ENCODE measurements at regions not wholly inside any gene's neighbourhood (a gene's known extent, or its start where the extent isn't known, plus 50 kb on each side); places are given as distances from the start of the nearest gene placed in this dataset.

GRCh38 chr13:50691176-50691680 lies 152.3 kb downstream of the DLEU7 start:
- Histone ChIP-seq H3K36me3 (ENCODE audit: control insufficient read depth, insufficient read depth, low read length) (no peaks in the 10 kb centered on the region), H3K4me1 (ENCODE audit: control insufficient read depth, insufficient read depth, low read length) (no peaks in the 10 kb centered on the region), H3K4me3 (ENCODE audit: low read length) (no peak overlapping the region), H3K27ac (ENCODE audit: low read length) (no peak overlapping the region), H3K9me3 (ENCODE audit: control insufficient read depth, low read depth, low read length) (no peaks in the 10 kb centered on the region), H3K27me3 (ENCODE audit: control insufficient read depth, insufficient read depth, low read length) (no peaks in the 10 kb centered on the region)
- peak in 1 of 2 donors; percentile 43 for DNase-seq
- WGBS (ENCODE audit: insufficient coverage, low lambda C conversion rate): 50% methylated on average over 1 of the region's 3 CpGs

- H3K4me1 ChIP-seq (ENCODE audit: control insufficient read depth, insufficient read depth, low read length): no peaks in the 10 kb centered on the region
- whole genome bisulfite sequencing (ENCODE audit: insufficient coverage, low lambda C conversion rate): no CpG with 5 or more reads among the region's 7 CpGs
- H3K9me3 ChIP-seq (ENCODE audit: control insufficient read depth, low read depth, low read length): no peaks in the 10 kb centered on the region
- H3K27ac ChIP-seq (ENCODE audit: low read length): no peak overlapping the region
- H3K4me3 ChIP-seq (ENCODE audit: low read length): no peak overlapping the region
- no peaks in the 10 kb centered on the region for H3K27me3 ChIP-seq (ENCODE audit: control insufficient read depth, insufficient read depth, low read length)
- no peak for DNase-seq
- H3K36me3 ChIP-seq (ENCODE audit: control insufficient read depth, insufficient read depth, low read length): no peaks in the 10 kb centered on the region
Measured at GRCh38 chr13:50691681-50692263, 151.7 kb downstream of the DLEU7 start.

- no peak for DNase-seq
- H3K36me3 ChIP-seq (ENCODE audit: control insufficient read depth, insufficient read depth, low read length): no peaks in the 10 kb centered on the region
- no peaks in the 10 kb centered on the region for H3K9me3 ChIP-seq (ENCODE audit: control insufficient read depth, low read depth, low read length)
- H3K27ac ChIP-seq (ENCODE audit: low read length): no peak overlapping the region
- H3K4me3 ChIP-seq (ENCODE audit: low read length): no peak overlapping the region
- H3K4me1 ChIP-seq (ENCODE audit: control insufficient read depth, insufficient read depth, low read length): no peaks in the 10 kb centered on the region
- H3K27me3 ChIP-seq (ENCODE audit: control insufficient read depth, insufficient read depth, low read length): no peaks in the 10 kb centered on the region
Measured at GRCh38 chr13:50692396-50692915, 151.0 kb downstream of the DLEU7 start.

GRCh38 chr13:50693727-50694126 lies 149.8 kb downstream of the DLEU7 start:
- no CpG with 5 or more reads among the region's 2 CpGs for WGBS (ENCODE audit: insufficient coverage, low lambda C conversion rate)
- Histone ChIP-seq H3K4me3 (ENCODE audit: low read length) (no peak overlapping the region), H3K27ac (ENCODE audit: low read length) (peak overlapping the region; percentile 3), H3K27me3 (ENCODE audit: control insufficient read depth, insufficient read depth, low read length) (no peaks in the 10 kb centered on the region), H3K4me1 (ENCODE audit: control insufficient read depth, insufficient read depth, low read length) (no peaks in the 10 kb centered on the region), H3K36me3 (ENCODE audit: control insufficient read depth, insufficient read depth, low read length) (no peaks in the 10 kb centered on the region), H3K9me3 (ENCODE audit: control insufficient read depth, low read depth, low read length) (no peaks in the 10 kb centered on the region)
- DNase-seq: peak in 1 of 2 donors; percentile 44

- WGBS (ENCODE audit: insufficient coverage, low lambda C conversion rate): 55% methylated on average over 2 of the region's 4 CpGs
- Histone ChIP-seq H3K27me3 (ENCODE audit: control insufficient read depth, insufficient read depth, low read length) (no peaks in the 10 kb centered on the region), H3K36me3 (ENCODE audit: control insufficient read depth, insufficient read depth, low read length) (no peaks in the 10 kb centered on the region), H3K4me3 (ENCODE audit: low read length) (no peak overlapping the region), H3K27ac (ENCODE audit: low read length) (no peak overlapping the region), H3K4me1 (ENCODE audit: control insufficient read depth, insufficient read depth, low read length) (peaks cover 3% of the 10 kb centered on the region), H3K9me3 (ENCODE audit: control insufficient read depth, low read depth, low read length) (no peaks in the 10 kb centered on the region)
- peak; percentile 50 to 80 for DNase-seq
Measured at GRCh38 chr13:50697746-50698539, 145.5 kb downstream of the DLEU7 start.

- Histone ChIP-seq H3K9me3 (ENCODE audit: control insufficient read depth, low read depth, low read length) (no peaks in the 10 kb centered on the region), H3K27ac (ENCODE audit: low read length) (no peak overlapping the region), H3K27me3 (ENCODE audit: control insufficient read depth, insufficient read depth, low read length) (no peaks in the 10 kb centered on the region), H3K36me3 (ENCODE audit: control insufficient read depth, insufficient read depth, low read length) (no peaks in the 10 kb centered on the region), H3K4me3 (ENCODE audit: low read length) (no peak overlapping the region), H3K4me1 (ENCODE audit: control insufficient read depth, insufficient read depth, low read length) (peaks cover 3% of the 10 kb centered on the region)
- DNase-seq: peak in 1 of 2 donors; percentile 28
- WGBS (ENCODE audit: insufficient coverage, low lambda C conversion rate): 14% methylated on average over 1 of the region's 4 CpGs
Measured at GRCh38 chr13:50699874-50700663, 143.4 kb downstream of the DLEU7 start.

GRCh38 chr13:50700664-50701305 lies 142.7 kb downstream of the DLEU7 start:
- WGBS (ENCODE audit: insufficient coverage, low lambda C conversion rate): no CpG with 5 or more reads among the region's 1 CpG
- H3K36me3 ChIP-seq (ENCODE audit: control insufficient read depth, insufficient read depth, low read length): no peaks in the 10 kb centered on the region
- H3K4me3 ChIP-seq (ENCODE audit: low read length): no peak overlapping the region
- no peak for DNase-seq
- H3K27me3 ChIP-seq (ENCODE audit: control insufficient read depth, insufficient read depth, low read length): no peaks in the 10 kb centered on the region
- H3K9me3 ChIP-seq (ENCODE audit: control insufficient read depth, low read depth, low read length): no peaks in the 10 kb centered on the region
- no peak overlapping the region for H3K27ac ChIP-seq (ENCODE audit: low read length)
- H3K4me1 ChIP-seq (ENCODE audit: control insufficient read depth, insufficient read depth, low read length): peaks cover 3% of the 10 kb centered on the region

GRCh38 chr13:50701469-50701868 lies 142.0 kb downstream of the DLEU7 start:
- Histone ChIP-seq H3K27ac (ENCODE audit: low read length) (no peak overlapping the region), H3K4me1 (ENCODE audit: control insufficient read depth, insufficient read depth, low read length) (peaks cover 3% of the 10 kb centered on the region), H3K36me3 (ENCODE audit: control insufficient read depth, insufficient read depth, low read length) (no peaks in the 10 kb centered on the region), H3K9me3 (ENCODE audit: control insufficient read depth, low read depth, low read length) (no peaks in the 10 kb centered on the region), H3K4me3 (ENCODE audit: low read length) (no peak overlapping the region), H3K27me3 (ENCODE audit: control insufficient read depth, insufficient read depth, low read length) (no peaks in the 10 kb centered on the region)
- WGBS (ENCODE audit: insufficient coverage, low lambda C conversion rate): 0% methylated on average over 1 of the region's 2 CpGs
- peak; percentile 30 to 44 for DNase-seq

- Histone ChIP-seq H3K27me3 (ENCODE audit: control insufficient read depth, insufficient read depth, low read length) (no peaks in the 10 kb centered on the region), H3K4me3 (ENCODE audit: low read length) (no peak overlapping the region), H3K4me1 (ENCODE audit: control insufficient read depth, insufficient read depth, low read length) (no peaks in the 10 kb centered on the region), H3K9me3 (ENCODE audit: control insufficient read depth, low read depth, low read length) (no peaks in the 10 kb centered on the region), H3K27ac (ENCODE audit: low read length) (no peak overlapping the region), H3K36me3 (ENCODE audit: control insufficient read depth, insufficient read depth, low read length) (no peaks in the 10 kb centered on the region)
- WGBS (ENCODE audit: insufficient coverage, low lambda C conversion rate): no CpG with 5 or more reads among the region's 2 CpGs
- DNase-seq: no peak
Measured at GRCh38 chr13:50706505-50706904, 137.0 kb downstream of the DLEU7 start.

- WGBS (ENCODE audit: insufficient coverage, low lambda C conversion rate): no CpG with 5 or more reads among the region's 1 CpG
- H3K27ac ChIP-seq (ENCODE audit: low read length): no peak overlapping the region
- no peak overlapping the region for H3K4me3 ChIP-seq (ENCODE audit: low read length)
- DNase-seq: no peak
- no peaks in the 10 kb centered on the region for H3K27me3 ChIP-seq (ENCODE audit: control insufficient read depth, insufficient read depth, low read length)
- no peaks in the 10 kb centered on the region for H3K4me1 ChIP-seq (ENCODE audit: control insufficient read depth, insufficient read depth, low read length)
- no peaks in the 10 kb centered on the region for H3K36me3 ChIP-seq (ENCODE audit: control insufficient read depth, insufficient read depth, low read length)
- no peaks in the 10 kb centered on the region for H3K9me3 ChIP-seq (ENCODE audit: control insufficient read depth, low read depth, low read length)
Measured at GRCh38 chr13:50707628-50708027, 135.9 kb downstream of the DLEU7 start.
